Jurkat, Clone E6-1 (cell line): ENCODE measurements at regions not wholly inside any gene's neighbourhood (a gene's known extent, or its start where the extent isn't known, plus 50 kb on each side); places are given as distances from the start of the nearest gene placed in this dataset.
"Not testable (repeated sequence)": the region's sequence is repeated elsewhere in the genome, so short reads cannot be mapped to it uniquely, and the experiment has no call there.

Experiments used
- DNase-seq: peaks from one replicate; pipeline ENCODE4 v3.0.0-alpha.2; 2011; ENCODE audit warnings: low read depth, low spot score
- H3K4me3 ChIP-seq: 2 replicates; pipeline ENCODE4 v1.5.1; 2011; ENCODE audit warnings: mild to moderate bottlenecking, low read length, control low read depth, moderate library complexity

DNA sequence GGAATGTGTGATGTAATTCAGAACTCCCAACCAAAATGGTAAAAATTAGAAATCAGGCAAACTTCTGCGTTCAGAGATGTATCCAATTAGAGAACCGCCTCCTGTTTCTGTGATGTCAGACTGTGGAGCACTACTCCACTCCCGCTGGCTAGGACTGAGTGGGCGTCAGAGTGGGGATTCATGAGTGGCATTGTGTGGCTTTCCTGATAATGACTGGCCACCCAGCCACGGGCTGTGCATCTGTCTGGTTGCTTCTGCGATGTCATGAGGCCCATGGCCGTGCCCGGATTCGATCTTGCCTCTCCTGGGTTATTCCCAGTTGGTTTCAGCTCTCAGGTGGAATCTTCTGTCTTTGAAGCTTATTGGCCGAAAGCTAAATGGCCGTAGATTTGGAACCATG lies 87.1 kb upstream of the KCNA1 start:
- no peak for DNase-seq

DNA sequence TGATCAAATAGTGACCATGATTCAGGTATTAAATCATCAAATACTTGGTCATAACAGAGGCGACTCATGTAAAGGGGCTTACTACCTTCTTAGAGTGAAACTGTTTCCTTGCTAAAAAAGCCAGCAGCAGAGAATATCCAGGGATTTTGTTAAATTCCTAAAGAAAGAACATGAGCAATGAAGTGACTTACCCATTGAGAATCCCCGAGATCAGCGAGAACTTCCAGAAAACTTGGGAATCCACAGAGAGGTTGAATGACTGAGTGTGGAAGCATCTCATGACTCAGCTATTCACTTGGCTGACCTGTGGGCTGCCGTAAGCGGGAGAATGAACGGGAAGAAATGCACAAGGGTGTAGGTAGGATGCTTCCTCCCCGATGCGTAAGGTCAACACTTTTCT lies 85.3 kb upstream of the KCNA1 start:
- H3K4me3 ChIP-seq, result no peak overlapping the region
- DNase-seq, result no peak

More for the DNA sequence above, 87.1 kb upstream of the KCNA1 start:
- no peak overlapping the region for H3K4me3 ChIP-seq

DNA sequence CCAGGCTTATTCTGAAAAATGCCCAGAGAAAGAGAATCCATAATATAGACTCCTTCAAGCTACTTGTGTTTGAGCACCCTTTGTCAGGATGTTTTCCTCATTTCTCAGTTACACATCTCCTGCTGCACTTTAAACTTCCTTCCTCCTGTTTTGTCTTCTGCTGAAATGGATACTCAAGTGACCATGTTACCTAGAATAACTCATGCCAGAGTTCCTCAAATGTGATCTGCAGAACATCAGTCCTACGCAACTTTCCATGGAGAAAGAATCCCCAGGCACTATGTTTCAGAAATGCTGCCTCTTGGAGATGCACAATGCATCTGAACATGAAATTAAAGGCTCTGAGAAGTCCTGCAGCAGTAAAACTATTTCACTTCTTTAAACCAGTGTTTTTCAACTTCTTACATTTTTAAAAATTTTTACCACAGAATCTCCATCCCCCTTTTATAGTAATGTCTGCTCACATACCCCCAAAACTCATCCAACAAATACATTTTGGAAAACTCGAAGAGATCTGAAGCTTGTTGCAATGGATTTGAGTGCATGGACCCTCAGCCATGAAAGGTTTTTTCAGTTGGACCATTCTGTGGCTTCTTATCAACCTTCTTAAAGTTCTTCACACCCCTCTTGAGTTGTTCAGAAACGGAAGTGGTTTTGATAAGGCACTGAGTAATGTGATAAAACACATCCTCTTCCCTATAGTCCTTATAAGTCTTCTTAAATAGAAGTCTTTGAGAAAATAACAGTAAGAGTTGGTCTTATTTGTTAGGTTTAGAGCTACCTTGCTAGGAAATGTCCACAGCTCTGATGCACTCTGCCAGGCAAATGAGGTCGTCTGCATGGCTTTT lies 84.5 kb upstream of the KCNA1 start:
- peak; percentile 96 for DNase-seq
- peak overlapping the region; percentile 3 for H3K4me3 ChIP-seq

DNA sequence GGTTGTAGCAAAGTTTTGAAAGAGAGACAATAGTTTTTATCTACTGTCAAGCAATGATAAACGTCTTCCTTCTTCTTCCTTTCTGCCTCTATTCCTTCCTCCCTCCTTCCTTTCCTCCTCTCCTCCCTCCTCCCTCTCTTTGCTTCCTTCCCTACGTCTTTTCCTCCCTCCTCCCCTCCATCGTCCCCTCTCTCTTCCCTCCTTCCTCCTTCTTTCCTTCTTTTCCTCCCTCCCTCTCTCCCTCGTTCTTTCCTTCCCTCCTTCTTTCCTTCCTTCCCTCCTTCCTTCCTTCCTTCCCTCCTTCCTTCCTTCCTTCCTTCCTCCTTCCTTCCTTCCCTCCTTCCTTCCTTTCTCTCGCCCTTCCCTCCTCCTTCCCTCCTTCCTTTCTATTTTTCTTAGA lies 82.8 kb upstream of the KCNA1 start:
- peak overlapping the region; percentile 81; the same call in 1 of the 2 replicates for H3K4me3 ChIP-seq
- no peak for DNase-seq

DNA sequence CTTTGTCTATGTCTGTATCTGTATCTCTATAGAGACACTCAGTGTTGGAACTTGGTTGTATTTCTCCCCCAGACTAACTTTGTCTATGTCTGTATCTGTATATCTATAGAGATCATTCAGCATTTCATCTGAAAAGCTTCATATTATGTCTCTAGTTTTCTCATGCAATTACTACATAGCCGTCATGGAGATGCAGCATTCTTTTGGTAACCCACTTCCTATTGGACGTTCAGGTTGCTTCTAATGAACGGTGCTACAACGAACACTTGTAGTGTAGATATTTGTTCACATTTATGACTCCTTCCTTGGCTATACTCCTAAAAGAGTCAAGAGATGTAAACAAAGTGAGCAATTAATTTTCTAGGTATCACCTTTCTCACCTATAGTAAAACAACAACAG lies 81.5 kb upstream of the KCNA1 start:
- H3K4me3 ChIP-seq, result peak overlapping the region; percentile 81
- peak; percentile 62 for DNase-seq

DNA sequence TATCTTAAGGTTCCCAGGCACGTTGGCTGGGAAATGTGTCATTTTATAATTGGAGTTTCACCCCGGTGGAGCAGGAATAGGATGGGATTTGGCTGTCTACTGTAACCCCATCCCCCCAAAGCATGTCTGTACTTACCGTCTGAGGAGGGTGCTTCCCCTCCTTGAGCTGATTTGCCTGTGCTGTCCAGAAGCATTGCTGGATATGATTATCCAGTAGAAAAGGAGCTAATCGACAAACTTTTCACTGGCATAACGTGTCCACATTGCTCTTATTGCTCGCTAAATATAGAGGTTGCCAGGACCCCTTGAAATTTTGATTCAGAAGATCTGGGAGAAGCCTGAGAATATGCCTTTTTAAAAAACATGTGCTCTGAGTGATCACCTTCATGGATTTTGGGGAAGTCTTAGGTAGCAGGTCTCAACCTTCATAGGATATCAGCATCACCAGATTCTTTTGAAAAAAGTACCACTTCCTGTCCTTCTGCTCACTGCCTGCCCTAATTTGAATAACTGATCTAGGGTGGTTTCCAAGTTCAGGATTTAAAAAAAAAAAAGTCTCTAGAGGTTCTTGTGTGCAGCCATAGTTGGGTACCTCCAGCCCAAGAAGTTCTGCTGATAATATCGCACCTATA lies 80.4 kb upstream of the KCNA1 start:
- DNase-seq, result peak; percentile 96
- H3K4me3 ChIP-seq, result peak overlapping the region; percentile 81

DNA sequence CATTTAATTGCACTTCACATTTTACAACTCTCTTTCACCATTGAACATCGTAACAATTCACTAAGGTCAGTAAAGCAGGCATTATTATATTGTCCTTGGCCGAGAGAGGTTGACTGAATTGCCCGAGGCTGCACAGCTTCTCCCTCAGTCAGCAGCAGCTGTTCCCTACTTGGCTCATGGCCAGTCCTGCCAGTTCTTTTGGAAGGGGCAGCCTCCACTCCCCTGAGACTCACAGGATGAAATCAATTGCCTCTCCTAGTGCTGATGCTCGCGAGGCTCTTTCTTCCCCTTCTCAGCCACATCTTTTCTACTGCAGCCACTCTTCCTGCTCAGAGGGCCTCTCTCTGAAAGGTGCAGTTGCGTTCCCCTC lies 79.9 kb upstream of the KCNA1 start:
- peak; percentile 37 for DNase-seq
- peak overlapping the region; percentile 81 for H3K4me3 ChIP-seq

DNA sequence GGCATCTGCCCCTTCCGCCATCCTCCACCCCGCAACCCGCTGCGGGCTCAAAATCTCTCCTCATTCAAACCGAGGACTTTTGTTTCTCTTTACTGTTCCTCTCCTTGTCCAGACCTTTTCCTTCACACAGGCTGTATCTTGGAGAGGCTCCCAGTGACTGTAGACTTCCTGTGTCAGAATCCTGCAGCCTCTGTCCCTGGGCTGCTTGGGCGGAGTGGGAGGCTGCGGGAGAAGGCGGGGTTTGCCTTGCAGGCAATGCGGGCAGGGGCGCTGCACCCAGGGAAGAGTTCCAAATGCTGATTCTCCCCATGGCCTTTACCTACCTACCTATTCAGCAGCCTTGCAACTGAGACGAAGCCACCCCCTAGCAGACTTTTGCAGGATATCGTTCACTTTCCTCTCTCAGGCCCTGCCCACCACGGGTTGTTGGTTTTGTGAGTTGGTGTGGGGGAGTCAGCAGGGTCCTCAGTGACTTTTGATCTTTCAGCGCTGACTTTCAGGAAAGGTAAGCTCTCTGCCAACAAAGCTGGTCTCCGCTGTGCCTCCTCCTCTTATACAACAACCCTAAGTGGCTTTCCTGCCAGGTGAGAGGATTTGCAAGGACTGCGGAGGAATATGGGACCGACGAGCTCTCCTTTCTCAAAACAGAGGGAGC lies 79.0 kb upstream of the KCNA1 start:
- H3K4me3 ChIP-seq, result peak overlapping the region; percentile 81
- DNase-seq, result peak; percentile 45

DNA sequence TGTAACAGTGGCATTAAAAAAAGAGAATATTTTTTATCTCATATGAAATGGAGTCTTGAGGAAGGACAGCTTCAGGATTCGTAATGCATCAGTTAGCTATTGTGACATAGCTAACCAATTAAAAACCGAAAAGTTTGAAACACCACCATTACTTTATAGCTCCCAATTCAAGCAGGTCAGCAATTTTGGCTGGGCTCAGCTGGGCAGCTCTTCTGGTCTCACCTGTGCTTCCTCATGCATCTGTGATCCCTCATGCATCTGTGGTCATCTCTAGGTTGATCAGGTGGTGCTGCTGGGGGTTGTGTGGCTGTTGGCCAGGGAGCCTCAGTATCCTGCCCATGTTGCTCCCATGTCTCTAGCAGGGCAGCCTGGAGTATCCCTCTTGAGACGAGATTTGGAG lies 76.7 kb upstream of the KCNA1 start:
- H3K4me3 ChIP-seq, result no peak overlapping the region
- no peak for DNase-seq

DNA sequence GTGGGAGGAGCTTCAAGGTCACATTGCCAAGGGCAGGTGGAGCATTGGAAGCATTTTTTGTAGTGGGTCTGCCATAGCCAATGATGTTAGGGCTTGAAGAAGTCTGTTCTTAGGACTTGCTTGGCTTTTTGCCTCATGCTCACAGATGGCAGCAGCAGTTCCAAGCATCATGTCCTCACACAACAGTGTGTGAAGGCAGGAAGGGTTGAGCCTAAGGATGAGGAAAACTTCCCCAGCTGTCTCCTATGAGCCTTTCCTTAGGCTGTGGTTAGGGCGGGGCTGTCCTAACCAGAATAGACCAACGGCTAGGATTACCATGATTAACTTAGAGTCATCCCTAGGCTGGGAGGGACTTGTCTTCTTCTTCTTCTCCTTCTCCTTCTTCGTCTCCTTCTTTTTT lies 76.2 kb upstream of the KCNA1 start:
- no peak overlapping the region for H3K4me3 ChIP-seq

DNA sequence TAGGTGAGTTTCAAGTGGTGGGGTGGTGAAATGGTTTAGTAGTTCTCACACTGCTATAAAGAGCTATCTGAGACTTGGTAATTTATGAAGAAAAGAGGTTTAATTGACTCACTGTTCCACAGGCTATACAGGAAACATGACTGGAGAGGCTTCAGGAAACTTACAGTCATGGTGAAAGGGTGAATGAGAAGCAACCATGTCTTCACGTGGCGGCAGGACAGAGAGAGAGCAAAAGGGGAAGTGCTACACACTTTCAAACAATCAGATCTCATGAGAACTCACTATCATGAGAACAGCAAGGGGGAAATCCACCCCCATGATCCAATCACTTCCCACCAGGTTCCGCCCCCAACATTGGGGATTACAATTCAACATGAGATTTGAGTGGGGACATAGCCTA lies 67.3 kb upstream of the KCNA1 start:
- H3K4me3 ChIP-seq, DNase-seq: not testable (repeated sequence)

More for the DNA sequence above, 76.2 kb upstream of the KCNA1 start:
- DNase-seq, result no peak

DNA sequence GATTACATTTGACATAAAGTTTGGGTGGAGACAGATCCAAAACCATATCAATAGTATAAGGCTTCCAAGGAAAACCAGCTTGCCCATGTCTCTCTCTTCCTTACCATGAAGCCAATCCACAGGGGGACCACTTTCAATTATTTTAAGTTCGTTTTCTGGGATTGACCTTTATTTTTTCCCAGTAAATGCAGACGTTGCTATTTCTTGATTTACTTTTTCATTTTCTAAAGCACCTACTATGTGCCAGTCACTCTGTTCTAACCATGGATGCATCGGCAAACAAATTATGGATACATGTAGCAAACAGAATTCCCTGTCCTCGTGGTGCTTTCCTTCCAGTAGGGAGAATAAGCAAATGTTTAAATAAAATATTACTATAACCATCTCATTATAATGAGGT lies 65.8 kb upstream of the KCNA1 start:
- H3K4me3 ChIP-seq, result no peak overlapping the region
- DNase-seq, result no peak

DNA sequence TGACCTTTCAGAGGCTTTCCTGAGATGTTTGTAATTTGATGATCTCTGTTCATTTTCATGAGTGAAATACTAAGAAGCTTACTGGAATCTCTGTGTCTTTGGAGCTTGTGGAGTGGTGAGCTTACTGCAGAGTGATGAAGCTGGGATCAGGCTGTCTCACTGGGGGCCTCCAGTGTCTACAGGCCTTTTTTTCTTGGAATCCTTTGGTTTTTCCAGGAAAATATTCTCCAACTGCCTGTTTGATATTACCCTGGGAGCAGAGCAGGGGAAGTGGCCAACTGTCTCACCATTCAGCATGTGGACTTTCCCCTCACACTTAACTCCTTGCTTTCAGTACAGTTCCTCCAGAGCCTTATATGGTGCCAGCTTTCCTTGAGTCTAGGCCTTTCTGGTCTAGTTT lies 62.0 kb upstream of the KCNA1 start:
- no peak overlapping the region for H3K4me3 ChIP-seq
- no peak for DNase-seq

DNA sequence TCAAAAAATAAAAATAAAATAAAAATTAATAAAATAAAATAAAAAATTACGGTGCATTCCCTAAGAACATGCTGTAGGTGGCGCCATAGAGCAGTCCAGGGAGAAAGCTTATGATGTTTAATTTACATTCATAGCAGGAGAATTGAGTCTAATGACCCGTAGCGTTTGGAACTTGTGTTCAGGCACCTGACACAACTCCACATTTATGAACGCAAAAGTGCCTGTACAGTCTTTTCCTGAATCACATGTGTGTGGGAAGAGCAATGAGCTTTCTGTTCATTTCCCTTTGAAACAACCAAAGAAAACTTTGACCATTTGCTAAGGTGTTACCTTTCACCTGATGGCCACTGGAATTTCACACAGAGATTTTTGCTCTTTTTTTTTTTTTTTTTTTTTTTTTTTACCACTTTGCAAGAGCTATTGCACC lies 60.6 kb upstream of the KCNA1 start:
- no peak overlapping the region for H3K4me3 ChIP-seq
- no peak for DNase-seq

DNA sequence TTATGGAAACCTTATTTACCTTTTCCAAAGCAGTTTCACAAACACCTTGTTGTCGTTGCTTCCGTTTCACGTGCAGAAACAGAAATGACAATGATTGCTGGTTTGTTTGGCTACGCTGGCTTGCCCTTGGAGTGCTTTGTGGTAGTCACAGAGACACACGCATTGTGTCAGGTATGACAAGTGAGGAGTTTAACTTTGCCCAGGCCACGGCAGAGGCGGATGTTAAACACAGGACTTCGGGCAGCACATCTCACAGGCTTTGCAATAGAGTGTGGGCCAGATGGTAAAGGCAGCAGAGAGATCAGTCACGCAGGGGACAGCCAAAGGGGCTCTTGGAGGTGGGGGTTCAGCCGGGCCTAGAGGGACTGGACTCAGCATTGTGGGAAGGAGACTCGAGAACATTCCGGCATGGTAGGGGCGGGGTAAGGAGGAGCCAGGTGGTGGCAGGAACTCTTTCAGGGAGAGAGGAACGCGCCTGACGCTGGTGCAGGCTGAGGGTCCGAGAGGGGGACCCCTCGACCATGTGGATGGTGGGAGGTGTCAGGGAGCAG lies 59.8 kb upstream of the KCNA1 start:
- H3K4me3 ChIP-seq, result no peak overlapping the region
- no peak for DNase-seq

DNA sequence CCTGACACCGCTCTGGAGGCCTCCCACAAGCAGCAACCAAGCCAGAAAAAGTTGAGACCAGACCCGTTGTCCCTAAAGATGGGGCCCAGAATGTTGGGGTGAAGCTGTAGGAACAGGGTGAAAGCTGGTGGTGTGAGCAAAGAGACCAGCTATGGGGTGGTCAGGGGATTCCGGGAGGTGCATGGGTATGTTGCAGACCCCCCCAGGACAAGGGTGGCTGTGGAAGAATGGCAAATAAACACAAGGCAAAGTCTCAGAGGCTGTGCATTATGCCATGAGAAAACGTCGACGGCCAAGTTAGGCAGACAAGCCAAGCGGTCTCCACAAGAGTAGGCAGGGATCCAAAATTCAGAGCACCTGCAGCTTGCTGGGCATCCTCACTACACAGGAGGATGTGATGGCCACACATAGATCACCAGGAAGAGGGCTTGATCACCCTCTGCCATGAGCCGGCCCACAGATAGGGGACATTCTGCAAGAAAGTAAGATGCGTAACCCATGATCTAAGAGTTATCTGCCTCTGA lies 58.8 kb upstream of the KCNA1 start:
- no peak overlapping the region for H3K4me3 ChIP-seq
- DNase-seq, result no peak

DNA sequence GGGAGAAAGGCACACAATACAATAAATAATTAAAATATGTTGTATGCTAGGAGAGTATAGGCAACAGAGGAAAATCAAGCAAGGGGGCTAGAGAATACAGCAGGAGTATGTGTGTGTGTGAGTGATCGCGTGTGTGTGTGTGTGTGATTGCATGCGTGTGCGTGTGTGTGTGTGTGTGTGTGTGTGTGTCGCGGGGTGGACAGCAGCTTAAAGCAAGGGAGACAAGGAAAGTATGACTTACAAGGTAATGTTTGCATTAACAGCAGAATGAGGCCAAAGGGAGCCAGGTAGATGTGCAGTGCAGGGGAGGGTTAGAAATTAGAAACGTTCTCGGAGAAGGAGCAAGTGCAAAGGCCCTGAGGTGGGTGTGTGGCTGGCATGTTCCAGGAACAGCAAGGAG lies 57.4 kb upstream of the KCNA1 start:
- DNase-seq, result no peak
- H3K4me3 ChIP-seq, result no peak overlapping the region

DNA sequence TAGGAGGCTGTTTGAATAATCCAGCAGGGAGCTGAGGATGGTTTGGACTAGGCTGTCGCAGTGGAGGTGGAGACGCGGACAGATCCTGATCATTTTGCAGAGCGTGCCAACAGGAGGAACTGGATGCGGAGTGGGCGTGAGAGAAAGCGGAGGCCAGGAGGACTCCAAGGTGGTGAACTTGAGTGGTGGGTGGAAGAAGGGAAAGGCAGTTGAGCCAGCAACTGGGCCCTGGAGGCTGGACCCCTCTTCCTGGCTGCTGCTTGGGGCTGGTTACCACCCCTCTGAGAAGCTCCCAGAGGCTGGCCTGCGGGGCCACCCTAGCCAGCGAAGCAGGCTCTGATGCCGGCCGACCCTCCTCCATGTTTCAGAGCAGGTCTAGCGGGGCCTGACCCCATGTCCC lies 56.8 kb upstream of the KCNA1 start:
- DNase-seq, result no peak
- no peak overlapping the region for H3K4me3 ChIP-seq

DNA sequence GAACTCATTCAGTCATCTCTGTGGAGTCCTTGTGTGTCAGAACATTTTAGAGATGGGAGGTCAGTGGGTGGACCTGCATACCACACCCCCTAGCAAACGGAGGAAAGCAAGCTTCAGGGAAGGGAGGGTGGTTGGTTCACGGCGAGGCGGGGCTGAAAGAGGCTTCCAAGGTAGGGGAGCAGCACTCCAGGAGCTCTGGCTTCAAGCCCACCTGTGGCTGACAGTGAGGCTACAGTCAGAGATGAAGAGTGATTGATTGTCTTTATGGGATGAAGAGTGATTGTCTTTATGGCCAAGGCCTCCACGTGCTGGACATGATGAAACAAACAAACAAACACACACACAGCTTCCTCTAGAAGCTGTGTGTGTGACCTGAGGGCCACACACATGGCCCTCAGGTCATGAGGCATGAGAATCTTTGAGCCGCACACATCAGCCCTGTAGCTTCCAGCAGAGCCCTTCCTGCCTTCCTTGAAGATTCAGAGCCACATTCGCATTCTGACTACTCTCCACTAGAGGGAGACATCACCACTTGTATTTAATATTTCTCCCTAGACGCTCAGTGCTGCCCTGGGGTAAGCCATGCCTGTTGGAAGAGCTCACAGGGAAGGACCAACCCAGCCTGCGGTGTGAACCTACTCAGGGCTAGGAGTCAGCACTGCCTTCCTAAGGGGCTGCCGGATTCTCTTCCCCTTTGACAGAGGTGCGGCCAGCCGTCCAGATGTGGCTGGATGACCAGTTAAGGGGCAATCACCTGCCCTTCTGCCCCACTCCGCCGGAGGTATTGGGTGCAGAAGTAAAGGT lies 54.4 kb upstream of the KCNA1 start:
- no peak overlapping the region for H3K4me3 ChIP-seq
- DNase-seq, result peak; percentile 85
